ENCODE measurements at regions not wholly inside any gene's neighbourhood (a gene's known extent, or its start where the extent isn't known, plus 50 kb on each side); places are given as distances from the start of the nearest gene placed in this dataset.

GRCh38 chr13:109541081-109541480, 245.3 kb downstream of the IRS2 start:
- TF ChIP-seq CTCF (IDR thresholded peaks at IDR 0.05) = no peak

GRCh38 chr13:109537584-109537983, 248.8 kb downstream of the IRS2 start:
- TF ChIP-seq CTCF (IDR thresholded peaks at IDR 0.05) = no peak

- no peak for TF ChIP-seq CTCF (IDR thresholded peaks at IDR 0.05)
Observed at GRCh38 chr13:109533350-109533749, 253.0 kb downstream of the IRS2 start.

GRCh38 chr13:109529964-109530363, 256.4 kb downstream of the IRS2 start:
- no peak for TF ChIP-seq CTCF (IDR thresholded peaks at IDR 0.05)

GRCh38 chr13:109521719-109522118, 264.7 kb downstream of the IRS2 start:
- TF ChIP-seq CTCF (IDR thresholded peaks at IDR 0.05) = no peak

- TF ChIP-seq CTCF (IDR thresholded peaks at IDR 0.05) = no peak
Observed at GRCh38 chr13:109517517-109517916, 268.9 kb downstream of the IRS2 start.

GRCh38 chr13:109516186-109516585, 270.2 kb downstream of the IRS2 start:
- TF ChIP-seq CTCF (IDR thresholded peaks at IDR 0.05) = no peak

- TF ChIP-seq CTCF (IDR thresholded peaks at IDR 0.05) = no peak
Observed at GRCh38 chr13:109510013-109510412, 276.4 kb downstream of the IRS2 start.

All from LNCAP (cell line).